ENCODE measurements at regions not wholly inside any gene's neighbourhood (a gene's known extent, or its start where the extent isn't known, plus 50 kb on each side); places are given as distances from the start of the nearest gene placed in this dataset.

DNA sequence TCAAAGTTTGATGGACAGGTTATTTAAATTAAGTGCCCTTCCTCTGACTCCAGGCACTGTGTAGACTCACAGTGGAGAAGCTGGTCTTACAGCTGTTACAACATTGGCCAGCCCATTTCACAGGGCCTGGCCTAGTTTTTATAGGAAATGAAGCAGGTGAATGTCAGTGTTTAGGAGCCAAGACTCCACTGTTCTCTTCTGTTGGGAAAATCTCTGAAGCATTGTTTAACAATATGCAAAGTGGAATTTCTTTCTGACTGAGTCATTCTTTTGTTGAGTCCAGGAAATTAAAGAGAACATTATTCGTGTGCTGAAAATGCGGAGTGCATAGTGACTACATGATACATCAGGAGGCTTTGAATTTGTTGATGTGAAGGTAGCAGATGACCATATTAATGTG lies 64.7 kb downstream of the ARRDC4 start:
- TF ChIP-seq ZFP30 (CRISPR knock-in tag; IDR thresholded peaks at IDR 0.05) = no peak
- no peak for TF ChIP-seq ARNTL (CRISPR knock-in tag; IDR thresholded peaks at IDR 0.05; ENCODE audit: borderline replicate concordance, low read depth)
- TF ChIP-seq RARB (CRISPR knock-in tag; IDR thresholded peaks at IDR 0.05) = no peak
- no peak for TF ChIP-seq ZNF565 (CRISPR knock-in tag; conservative IDR thresholded peaks at IDR 0.05; ENCODE audit: low read depth)
- no peak for TF ChIP-seq ZNF8 (CRISPR knock-in tag; IDR thresholded peaks at IDR 0.05)
- no peak for ATAC-seq

- ATAC-seq = no peak
- no peak for TF ChIP-seq PPARA (CRISPR knock-in tag; IDR thresholded peaks at IDR 0.05; ENCODE audit: borderline replicate concordance)
- TF ChIP-seq ARNTL (CRISPR knock-in tag; IDR thresholded peaks at IDR 0.05; ENCODE audit: borderline replicate concordance, low read depth) = no peak
- no peak for TF ChIP-seq ZNF565 (CRISPR knock-in tag; conservative IDR thresholded peaks at IDR 0.05; ENCODE audit: low read depth)
- no peak for TF ChIP-seq ESRRG (CRISPR knock-in tag; IDR thresholded peaks at IDR 0.05)
- no peak for TF ChIP-seq TSHZ2 (CRISPR knock-in tag; IDR thresholded peaks at IDR 0.05)
- no peak for TF ChIP-seq BACH2 (CRISPR knock-in tag; IDR thresholded peaks at IDR 0.05; ENCODE audit: borderline replicate concordance)
- TF ChIP-seq CSDC2 (CRISPR knock-in tag; IDR thresholded peaks at IDR 0.05) = no peak
Observed at GRCh38 chr15:98034731-98035130, 74.2 kb downstream of the ARRDC4 start.

DNA sequence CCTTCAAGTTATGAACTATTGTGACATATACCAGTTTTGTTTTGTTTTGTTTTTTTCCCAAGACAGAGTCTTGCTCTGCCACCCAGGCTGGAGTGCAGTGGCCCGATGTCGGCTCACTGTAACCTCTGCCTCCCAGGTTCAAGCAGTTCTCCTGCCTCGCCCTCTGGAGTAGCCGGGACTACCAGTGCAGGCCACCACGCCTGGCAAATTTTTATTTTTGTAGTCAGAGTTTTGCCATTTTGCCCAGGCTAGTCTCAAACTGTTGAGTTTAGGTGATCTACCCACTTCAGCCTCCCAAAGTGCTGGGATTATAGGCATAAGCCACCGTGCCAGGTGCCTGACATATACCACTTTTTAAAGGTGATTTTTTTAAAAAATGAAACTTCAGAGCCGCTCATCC lies 74.6 kb downstream of the ARRDC4 start:
- TF ChIP-seq TSHZ2 (CRISPR knock-in tag; IDR thresholded peaks at IDR 0.05) (no peak), GLIS3 (CRISPR knock-in tag; IDR thresholded peaks at IDR 0.05) (no peak), ZFP3 (CRISPR knock-in tag; IDR thresholded peaks at IDR 0.05) (no peak), SNAI2 (CRISPR knock-in tag; IDR thresholded peaks at IDR 0.05) (no peak), ZNF8 (CRISPR knock-in tag; IDR thresholded peaks at IDR 0.05) (no peak), ZNF70 (CRISPR knock-in tag; IDR thresholded peaks at IDR 0.05) (no peak), ISL1 (CRISPR knock-in tag; IDR thresholded peaks at IDR 0.05) (no peak), ARNTL (CRISPR knock-in tag; IDR thresholded peaks at IDR 0.05; ENCODE audit: borderline replicate concordance, low read depth) (no peak)

GRCh38 chr15:98035577-98036010 lies 75.1 kb downstream of the ARRDC4 start:
- TF ChIP-seq TSHZ2 (CRISPR knock-in tag; IDR thresholded peaks at IDR 0.05) (no peak), ARNTL (CRISPR knock-in tag; IDR thresholded peaks at IDR 0.05; ENCODE audit: borderline replicate concordance, low read depth) (no peak), ZC3H10 (CRISPR knock-in tag; IDR thresholded peaks at IDR 0.05) (no peak), GLIS3 (CRISPR knock-in tag; IDR thresholded peaks at IDR 0.05) (no peak), ZFP30 (CRISPR knock-in tag; IDR thresholded peaks at IDR 0.05) (no peak), ISL1 (CRISPR knock-in tag; IDR thresholded peaks at IDR 0.05) (no peak), TCF4 (CRISPR knock-in tag; IDR thresholded peaks at IDR 0.05; ENCODE audit: borderline replicate concordance) (no peak), TOX (CRISPR knock-in tag; IDR thresholded peaks at IDR 0.05; ENCODE audit: borderline replicate concordance) (no peak), ZNF70 (CRISPR knock-in tag; IDR thresholded peaks at IDR 0.05) (no peak), ZNF565 (CRISPR knock-in tag; conservative IDR thresholded peaks at IDR 0.05; ENCODE audit: low read depth) (no peak), PPARA (CRISPR knock-in tag; IDR thresholded peaks at IDR 0.05; ENCODE audit: borderline replicate concordance) (no peak), SNAI2 (CRISPR knock-in tag; IDR thresholded peaks at IDR 0.05) (no peak), BACH2 (CRISPR knock-in tag; IDR thresholded peaks at IDR 0.05; ENCODE audit: borderline replicate concordance) (no peak), RARB (CRISPR knock-in tag; IDR thresholded peaks at IDR 0.05) (no peak)
- TF ChIP-seq, protein P1, sequence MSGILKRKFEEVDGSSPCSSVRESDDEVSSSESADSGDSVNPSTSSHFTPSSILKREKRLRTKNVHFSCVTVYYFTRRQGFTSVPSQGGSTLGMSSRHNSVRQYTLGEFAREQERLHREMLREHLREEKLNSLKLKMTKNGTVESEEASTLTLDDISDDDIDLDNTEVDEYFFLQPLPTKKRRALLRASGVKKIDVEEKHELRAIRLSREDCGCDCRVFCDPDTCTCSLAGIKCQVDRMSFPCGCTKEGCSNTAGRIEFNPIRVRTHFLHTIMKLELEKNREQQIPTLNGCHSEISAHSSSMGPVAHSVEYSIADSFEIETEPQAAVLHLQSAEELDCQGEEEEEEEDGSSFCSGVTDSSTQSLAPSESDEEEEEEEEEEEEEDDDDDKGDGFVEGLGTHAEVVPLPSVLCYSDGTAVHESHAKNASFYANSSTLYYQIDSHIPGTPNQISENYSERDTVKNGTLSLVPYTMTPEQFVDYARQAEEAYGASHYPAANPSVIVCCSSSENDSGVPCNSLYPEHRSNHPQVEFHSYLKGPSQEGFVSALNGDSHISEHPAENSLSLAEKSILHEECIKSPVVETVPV (CRISPR knock-in tag; IDR thresholded peaks at IDR 0.05) = no peak
- TF ChIP-seq, protein P2, sequence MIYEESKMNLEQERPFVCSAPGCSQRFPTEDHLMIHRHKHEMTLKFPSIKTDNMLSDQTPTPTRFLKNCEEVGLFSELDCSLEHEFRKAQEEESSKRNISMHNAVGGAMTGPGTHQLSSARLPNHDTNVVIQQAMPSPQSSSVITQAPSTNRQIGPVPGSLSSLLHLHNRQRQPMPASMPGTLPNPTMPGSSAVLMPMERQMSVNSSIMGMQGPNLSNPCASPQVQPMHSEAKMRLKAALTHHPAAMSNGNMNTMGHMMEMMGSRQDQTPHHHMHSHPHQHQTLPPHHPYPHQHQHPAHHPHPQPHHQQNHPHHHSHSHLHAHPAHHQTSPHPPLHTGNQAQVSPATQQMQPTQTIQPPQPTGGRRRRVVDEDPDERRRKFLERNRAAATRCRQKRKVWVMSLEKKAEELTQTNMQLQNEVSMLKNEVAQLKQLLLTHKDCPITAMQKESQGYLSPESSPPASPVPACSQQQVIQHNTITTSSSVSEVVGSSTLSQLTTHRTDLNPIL (CRISPR knock-in tag; IDR thresholded peaks at IDR 0.05; ENCODE audit: low read depth) = no peak
- TF ChIP-seq, protein P3, sequence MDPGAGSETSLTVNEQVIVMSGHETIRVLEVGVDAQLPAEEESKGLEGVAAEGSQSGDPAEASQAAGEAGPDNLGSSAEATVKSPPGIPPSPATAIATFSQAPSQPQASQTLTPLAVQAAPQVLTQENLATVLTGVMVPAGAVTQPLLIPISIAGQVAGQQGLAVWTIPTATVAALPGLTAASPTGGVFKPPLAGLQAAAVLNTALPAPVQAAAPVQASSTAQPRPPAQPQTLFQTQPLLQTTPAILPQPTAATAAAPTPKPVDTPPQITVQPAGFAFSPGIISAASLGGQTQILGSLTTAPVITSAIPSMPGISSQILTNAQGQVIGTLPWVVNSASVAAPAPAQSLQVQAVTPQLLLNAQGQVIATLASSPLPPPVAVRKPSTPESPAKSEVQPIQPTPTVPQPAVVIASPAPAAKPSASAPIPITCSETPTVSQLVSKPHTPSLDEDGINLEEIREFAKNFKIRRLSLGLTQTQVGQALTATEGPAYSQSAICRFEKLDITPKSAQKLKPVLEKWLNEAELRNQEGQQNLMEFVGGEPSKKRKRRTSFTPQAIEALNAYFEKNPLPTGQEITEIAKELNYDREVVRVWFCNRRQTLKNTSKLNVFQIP (CRISPR knock-in tag; IDR thresholded peaks at IDR 0.05; ENCODE audit: borderline replicate concordance, low read depth) = no peak
- no peak for ATAC-seq

More for the DNA sequence above, 74.6 kb downstream of the ARRDC4 start:
- ATAC-seq = no peak
